Stimulated activated memory B cell treated with anti-CD40 and anti-IgM and Interleukin-4, amounts not matched to agents 10 μg/mL and 1 μg/mL and 100 μg/mL, for 72 hours (primary cell): ENCODE measurements at regions not wholly inside any gene's neighbourhood (a gene's known extent, or its start where the extent isn't known, plus 50 kb on each side); places are given as distances from the start of the nearest gene placed in this dataset.

Source experiments
- ATAC-seq: fragments of 150-1000 bp; cut with Tn5 transposase; 2 replicates; pipeline ENCODE4 v1.10.0; 2021
- H3K27ac Mint-ChIP-seq: one replicate; pipeline ENCODE4 v1.8.0; 2022; ENCODE audit warnings: mild to moderate bottlenecking, mixed read lengths
- H3K27me3 Mint-ChIP-seq: one replicate; pipeline ENCODE4 v1.8.0; 2022; ENCODE audit warnings: mixed read lengths
- H3K36me3 Mint-ChIP-seq: one replicate; pipeline ENCODE4 v1.8.0; 2022; ENCODE audit warnings: mixed read lengths
- H3K4me1 Mint-ChIP-seq: one replicate; pipeline ENCODE4 v1.8.0; 2022; ENCODE audit warnings: mixed read lengths
- H3K4me3 Mint-ChIP-seq: one replicate; pipeline ENCODE4 v1.8.0; 2022; ENCODE audit warnings: mild to moderate bottlenecking, moderate library complexity, mixed read lengths
- H3K9me3 Mint-ChIP-seq: one replicate; pipeline ENCODE4 v1.8.0; 2022; ENCODE audit warnings: mixed read lengths

DNA sequence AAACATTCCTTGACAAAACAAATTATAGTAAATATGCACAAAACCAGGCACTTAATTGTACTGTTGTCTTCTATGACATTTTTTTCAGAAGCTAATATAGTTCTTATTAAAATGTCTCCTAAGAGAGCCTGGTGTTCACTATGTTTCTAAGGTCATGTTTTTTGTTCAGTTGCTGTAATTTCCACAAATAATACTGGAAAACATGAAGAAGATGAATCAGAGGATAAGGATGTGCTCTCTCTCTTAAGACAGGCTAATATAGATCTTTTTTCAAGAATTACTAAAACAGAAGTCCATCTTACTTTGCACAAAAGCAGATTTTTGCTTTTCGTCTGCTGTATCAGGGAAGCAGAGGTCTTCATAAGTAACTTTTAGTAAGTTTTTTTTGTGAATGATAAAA is 823.0 kb upstream of the NECTIN3 start:
- Mint-ChIP-seq H3K27me3 (no peaks in the 10 kb centered on the region), H3K9me3 (peaks cover 3% of the 10 kb centered on the region), H3K4me1 (no peaks in the 10 kb centered on the region), H3K27ac (no peak overlapping the region), H3K4me3 (no peak overlapping the region), H3K36me3 (no peaks in the 10 kb centered on the region)
- no peak for ATAC-seq

DNA sequence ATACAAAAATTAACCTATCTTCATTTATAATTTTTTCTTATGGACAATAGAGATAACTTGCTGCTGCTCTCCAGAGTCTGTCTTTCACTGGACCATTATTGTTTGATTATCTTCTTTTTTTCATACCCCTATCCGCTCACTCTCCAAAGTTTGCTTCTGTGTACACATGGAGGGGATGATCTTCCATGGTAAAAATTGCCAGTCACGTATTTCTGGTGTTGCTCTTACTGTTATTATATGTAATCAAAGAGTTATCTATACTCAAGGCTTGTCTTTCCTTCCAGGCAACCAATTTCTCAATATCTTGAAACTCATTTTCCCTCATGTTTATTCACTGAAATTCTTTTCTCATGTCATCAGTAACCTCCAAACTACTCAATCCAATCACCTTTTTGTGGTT is 817.8 kb upstream of the NECTIN3 start:
- H3K27ac Mint-ChIP-seq: no peak overlapping the region
- peaks cover 6% of the 10 kb centered on the region for H3K9me3 Mint-ChIP-seq
- ATAC-seq: no peak
- H3K27me3 Mint-ChIP-seq: no peaks in the 10 kb centered on the region
- no peaks in the 10 kb centered on the region for H3K4me1 Mint-ChIP-seq
- no peaks in the 10 kb centered on the region for H3K36me3 Mint-ChIP-seq
- no peak overlapping the region for H3K4me3 Mint-ChIP-seq

DNA sequence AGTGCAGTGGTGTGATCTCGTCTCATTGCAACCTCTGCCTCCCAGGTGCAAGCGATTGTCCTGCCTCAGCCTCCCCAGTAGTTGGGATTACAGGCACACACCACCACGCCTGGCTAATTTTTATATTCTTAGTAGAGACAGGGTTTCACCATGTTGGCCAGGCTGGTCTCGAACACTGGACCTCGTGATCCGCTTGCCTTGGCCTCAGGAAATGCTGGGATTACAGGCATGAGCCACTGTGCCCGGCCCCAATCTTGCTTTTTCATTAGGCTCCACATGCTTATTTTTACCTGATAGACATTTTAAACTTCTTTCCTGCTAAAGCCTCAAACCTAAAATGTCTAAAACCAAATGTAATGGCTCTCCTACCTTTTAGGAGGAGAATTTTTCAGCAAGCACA is 817.0 kb upstream of the NECTIN3 start:
- Mint-ChIP-seq H3K9me3 (peaks cover 6% of the 10 kb centered on the region), H3K4me3 (no peak overlapping the region), H3K4me1 (no peaks in the 10 kb centered on the region), H3K27me3 (no peaks in the 10 kb centered on the region), H3K36me3 (no peaks in the 10 kb centered on the region), H3K27ac (no peak overlapping the region)
- ATAC-seq: no peak

- no peak overlapping the region for H3K4me3 Mint-ChIP-seq
Measured at GRCh38 chr3:110261141-110261540, 810.5 kb upstream of the NECTIN3 start.

GRCh38 chr3:110262896-110263295 is 808.7 kb upstream of the NECTIN3 start:
- Mint-ChIP-seq H3K36me3 (no peaks in the 10 kb centered on the region), H3K4me3 (no peak overlapping the region), H3K27me3 (no peaks in the 10 kb centered on the region), H3K4me1 (no peaks in the 10 kb centered on the region), H3K27ac (no peak overlapping the region), H3K9me3 (peaks cover 2% of the 10 kb centered on the region)
- no peak for ATAC-seq

More at GRCh38 chr3:110261141-110261540, 810.5 kb upstream of the NECTIN3 start:
- no peaks in the 10 kb centered on the region for H3K4me1 Mint-ChIP-seq
- H3K9me3 Mint-ChIP-seq: peaks cover 3% of the 10 kb centered on the region
- H3K27me3 Mint-ChIP-seq: no peaks in the 10 kb centered on the region
- ATAC-seq: no peak
- no peaks in the 10 kb centered on the region for H3K36me3 Mint-ChIP-seq
- H3K27ac Mint-ChIP-seq: no peak overlapping the region

DNA sequence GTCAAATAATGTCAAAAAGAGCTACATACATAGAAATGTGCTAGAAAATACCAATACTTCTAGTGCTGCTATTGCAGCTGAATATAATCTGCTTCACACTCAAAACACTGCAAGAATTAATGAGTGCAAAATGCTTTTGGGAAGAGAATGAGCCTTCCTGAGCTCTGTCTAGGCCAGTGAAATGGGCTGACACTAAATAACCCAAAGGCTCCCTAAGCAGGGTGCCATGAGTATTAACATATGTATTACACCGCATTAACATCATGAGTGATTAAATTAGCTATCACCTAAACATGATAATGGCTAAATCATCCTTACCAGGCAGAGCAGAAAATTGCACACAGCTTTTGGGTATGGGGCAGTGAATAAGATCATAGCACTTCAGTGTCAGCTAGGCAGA is 806.3 kb upstream of the NECTIN3 start:
- ATAC-seq: no peak
- Mint-ChIP-seq H3K27ac (no peak overlapping the region), H3K4me1 (no peaks in the 10 kb centered on the region), H3K4me3 (no peak overlapping the region), H3K27me3 (no peaks in the 10 kb centered on the region), H3K36me3 (no peaks in the 10 kb centered on the region), H3K9me3 (no peaks in the 10 kb centered on the region)

- H3K4me3 Mint-ChIP-seq: no peak overlapping the region
- H3K4me1 Mint-ChIP-seq: no peaks in the 10 kb centered on the region
- ATAC-seq: no peak
- H3K27me3 Mint-ChIP-seq: no peaks in the 10 kb centered on the region
- H3K36me3 Mint-ChIP-seq: no peaks in the 10 kb centered on the region
- no peak overlapping the region for H3K27ac Mint-ChIP-seq
- no peaks in the 10 kb centered on the region for H3K9me3 Mint-ChIP-seq
Measured at GRCh38 chr3:110267304-110267845, 804.2 kb upstream of the NECTIN3 start.

DNA sequence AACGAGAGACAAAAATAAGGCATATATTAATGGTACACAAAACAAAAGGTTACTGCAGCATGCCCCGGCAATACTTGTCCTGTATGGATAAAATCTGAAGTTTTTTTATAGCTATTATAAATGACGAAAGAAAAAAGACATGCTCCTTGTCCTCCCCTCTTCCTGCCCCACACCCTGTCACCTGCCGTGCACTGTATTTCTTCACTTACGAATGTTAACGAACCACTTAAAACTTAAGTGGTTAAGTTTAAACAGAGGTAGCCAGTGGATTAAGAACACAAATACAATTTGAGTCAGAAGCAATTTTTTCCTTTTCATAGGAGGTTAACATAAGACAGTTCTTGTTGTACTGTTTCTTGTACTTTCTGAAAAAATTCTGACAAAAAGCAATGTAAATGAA is 799.1 kb upstream of the NECTIN3 start:
- H3K4me3 Mint-ChIP-seq: no peak overlapping the region
- ATAC-seq: no peak
- H3K27ac Mint-ChIP-seq: no peak overlapping the region
- no peaks in the 10 kb centered on the region for H3K4me1 Mint-ChIP-seq
- H3K27me3 Mint-ChIP-seq: no peaks in the 10 kb centered on the region
- H3K36me3 Mint-ChIP-seq: no peaks in the 10 kb centered on the region
- H3K9me3 Mint-ChIP-seq: no peaks in the 10 kb centered on the region

GRCh38 chr3:110291886-110292501 is 779.6 kb upstream of the NECTIN3 start:
- peaks cover 8% of the 10 kb centered on the region for H3K9me3 Mint-ChIP-seq
- no peak for ATAC-seq
- H3K4me3 Mint-ChIP-seq: no peak overlapping the region
- no peaks in the 10 kb centered on the region for H3K4me1 Mint-ChIP-seq
- H3K36me3 Mint-ChIP-seq: no peaks in the 10 kb centered on the region
- no peak overlapping the region for H3K27ac Mint-ChIP-seq
- H3K27me3 Mint-ChIP-seq: no peaks in the 10 kb centered on the region

DNA sequence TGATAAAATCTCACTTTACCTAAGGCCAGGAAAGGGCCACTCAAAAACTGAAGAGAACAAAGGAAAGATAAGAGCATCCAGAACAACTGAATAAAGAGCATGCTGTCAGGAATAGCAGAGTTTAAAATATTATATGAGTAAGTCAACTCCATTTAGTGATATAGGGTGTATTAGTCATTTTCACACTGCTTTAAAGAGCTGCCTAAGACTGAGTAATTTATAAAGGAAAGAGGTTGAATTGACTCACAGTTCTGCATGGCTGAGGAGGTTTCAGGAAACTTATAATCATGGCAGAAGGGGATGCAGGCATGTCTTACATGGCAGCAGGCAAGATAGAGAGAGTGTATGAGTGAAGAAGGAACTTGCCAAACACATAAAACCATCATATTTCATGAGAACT is 778.0 kb upstream of the NECTIN3 start:
- peaks cover 8% of the 10 kb centered on the region for H3K9me3 Mint-ChIP-seq
- H3K4me3 Mint-ChIP-seq: no peak overlapping the region
- ATAC-seq: no peak
- H3K27ac Mint-ChIP-seq: no peak overlapping the region
- no peaks in the 10 kb centered on the region for H3K36me3 Mint-ChIP-seq
- no peaks in the 10 kb centered on the region for H3K27me3 Mint-ChIP-seq
- no peaks in the 10 kb centered on the region for H3K4me1 Mint-ChIP-seq

DNA sequence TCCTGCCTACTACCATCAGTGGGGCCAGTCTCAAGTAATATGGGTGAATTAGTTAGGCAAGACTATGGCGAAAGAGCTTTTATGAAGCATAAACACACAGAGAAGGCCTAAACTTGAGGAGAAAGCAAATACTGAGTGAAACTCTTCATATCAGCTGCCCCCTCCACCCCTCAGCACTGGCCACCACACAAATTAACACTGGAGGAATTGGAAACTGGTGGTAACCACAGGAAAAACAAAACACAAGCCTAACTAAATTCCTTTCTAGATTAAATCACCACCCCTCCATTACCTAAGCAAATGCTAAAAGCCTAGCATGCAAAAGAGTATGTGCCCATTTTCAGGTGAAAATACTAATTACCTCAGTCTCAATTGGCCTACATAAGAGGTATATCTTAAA is 774.7 kb upstream of the NECTIN3 start:
- no peaks in the 10 kb centered on the region for H3K27me3 Mint-ChIP-seq
- H3K4me1 Mint-ChIP-seq: no peaks in the 10 kb centered on the region
- H3K4me3 Mint-ChIP-seq: no peak overlapping the region
- no peak for ATAC-seq
- H3K9me3 Mint-ChIP-seq: peaks cover 5% of the 10 kb centered on the region
- H3K27ac Mint-ChIP-seq: no peak overlapping the region
- no peaks in the 10 kb centered on the region for H3K36me3 Mint-ChIP-seq

DNA sequence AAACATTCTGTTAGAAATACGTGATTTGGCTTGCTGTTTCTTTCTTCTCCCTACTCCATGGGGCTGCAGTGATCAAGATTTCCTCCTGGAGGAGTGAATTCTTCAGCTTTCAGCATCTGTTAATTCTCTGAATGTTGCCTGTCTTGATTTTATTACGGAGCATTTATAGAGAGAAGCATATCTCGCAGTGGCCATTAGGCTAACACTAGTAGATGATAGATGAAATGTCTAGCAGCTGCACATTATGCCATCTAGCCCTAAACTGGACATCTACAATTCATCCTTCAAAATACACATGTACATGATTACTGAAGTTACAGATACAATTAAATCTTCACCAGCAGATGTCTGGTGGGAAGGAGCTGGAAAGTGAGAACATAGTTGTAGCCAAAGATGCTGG is 769.8 kb upstream of the NECTIN3 start:
- Mint-ChIP-seq H3K4me3 (no peak overlapping the region), H3K27me3 (no peaks in the 10 kb centered on the region), H3K36me3 (no peaks in the 10 kb centered on the region), H3K9me3 (no peaks in the 10 kb centered on the region), H3K27ac (no peak overlapping the region), H3K4me1 (no peaks in the 10 kb centered on the region)
- ATAC-seq: no peak

DNA sequence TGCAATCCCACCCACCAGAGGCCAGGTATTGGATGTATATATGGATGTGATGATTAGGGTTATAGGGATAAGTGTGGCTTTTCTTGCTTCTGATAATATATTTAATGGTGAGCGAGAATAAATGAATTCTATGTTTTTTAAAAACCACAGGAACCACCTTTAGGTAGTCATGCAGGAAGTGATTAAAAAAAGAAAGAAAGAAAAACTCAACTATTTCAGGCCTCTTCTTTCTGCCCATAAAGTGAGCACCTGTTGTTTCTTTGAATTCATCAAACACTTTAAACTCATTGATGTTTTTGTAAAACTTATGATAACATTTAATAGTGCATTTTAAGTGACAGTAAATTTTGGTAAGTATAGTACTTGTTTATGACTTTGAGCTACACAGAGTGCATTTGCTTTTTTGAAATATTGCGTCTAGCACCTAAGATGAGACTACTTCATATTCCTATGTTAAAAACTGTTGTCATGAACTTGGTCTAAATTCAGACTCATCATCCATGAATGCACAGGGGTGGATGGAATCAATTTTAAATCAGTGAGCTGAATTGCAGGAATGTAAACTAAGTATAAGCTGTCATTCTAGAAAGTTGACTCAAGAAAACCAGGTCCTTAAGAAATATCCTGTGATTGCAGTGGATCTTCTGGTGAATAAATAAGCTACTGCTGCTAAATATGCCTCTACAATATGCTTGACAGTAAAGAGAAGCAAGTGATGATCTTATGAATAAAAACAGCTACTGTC is 764.4 kb upstream of the NECTIN3 start:
- H3K4me1 Mint-ChIP-seq: no peaks in the 10 kb centered on the region
- no peak overlapping the region for H3K27ac Mint-ChIP-seq
- no peak overlapping the region for H3K4me3 Mint-ChIP-seq
- H3K9me3 Mint-ChIP-seq: no peaks in the 10 kb centered on the region
- H3K27me3 Mint-ChIP-seq: no peaks in the 10 kb centered on the region
- no peak for ATAC-seq
- H3K36me3 Mint-ChIP-seq: no peaks in the 10 kb centered on the region

DNA sequence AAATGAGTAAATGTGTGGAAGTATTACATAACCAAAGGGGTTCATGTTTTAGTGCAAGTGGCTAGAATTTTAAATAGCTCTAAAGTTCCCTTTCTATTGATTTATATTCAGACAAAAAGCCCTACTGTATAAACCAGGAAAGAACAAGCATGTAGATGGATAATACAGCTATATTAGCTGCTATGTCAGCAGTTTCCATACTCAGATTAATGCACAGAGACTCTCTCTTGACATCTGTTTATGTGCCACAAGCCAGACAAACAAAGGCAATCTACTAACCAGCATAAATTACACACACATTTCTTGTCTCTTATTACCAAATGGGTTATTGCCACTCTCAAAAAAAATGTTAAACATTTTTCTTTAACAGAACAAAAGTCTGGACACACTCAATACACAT is 760.1 kb upstream of the NECTIN3 start:
- ATAC-seq: no peak
- H3K4me3 Mint-ChIP-seq: no peak overlapping the region
- no peaks in the 10 kb centered on the region for H3K36me3 Mint-ChIP-seq
- H3K9me3 Mint-ChIP-seq: no peaks in the 10 kb centered on the region
- H3K4me1 Mint-ChIP-seq: no peaks in the 10 kb centered on the region
- no peak overlapping the region for H3K27ac Mint-ChIP-seq
- H3K27me3 Mint-ChIP-seq: no peaks in the 10 kb centered on the region

GRCh38 chr3:110314512-110315114 is 757.0 kb upstream of the NECTIN3 start:
- ATAC-seq: no peak
- Mint-ChIP-seq H3K27ac (no peak overlapping the region), H3K27me3 (no peaks in the 10 kb centered on the region), H3K4me1 (no peaks in the 10 kb centered on the region), H3K36me3 (no peaks in the 10 kb centered on the region), H3K4me3 (no peak overlapping the region), H3K9me3 (no peaks in the 10 kb centered on the region)

- Mint-ChIP-seq H3K27ac (no peak overlapping the region), H3K27me3 (no peaks in the 10 kb centered on the region), H3K4me1 (no peaks in the 10 kb centered on the region), H3K9me3 (no peaks in the 10 kb centered on the region), H3K36me3 (no peaks in the 10 kb centered on the region), H3K4me3 (no peak overlapping the region)
- no peak for ATAC-seq
Measured at GRCh38 chr3:110318108-110318507, 753.5 kb upstream of the NECTIN3 start.
